H9 (cell line): ENCODE measurements at regions not wholly inside any gene's neighbourhood (a gene's known extent, or its start where the extent isn't known, plus 50 kb on each side); places are given as distances from the start of the nearest gene placed in this dataset.

Experiments used
- DNase-seq: peaks from one replicate; pipeline ENCODE4 v3.0.0-alpha.2; 2017
- H2AFZ ChIP-seq: one replicate; pipeline ENCODE4 v1.6.1; 2013; ENCODE audit warnings: mild to moderate bottlenecking, low read length, control low read depth, moderate library complexity
- H2AK5ac ChIP-seq: 2 replicates; pipeline ENCODE4 v1.6.1; 2013; ENCODE audit warnings: low read length, control low read depth, mixed read lengths; ENCODE audit not compliant: insufficient read length
- H2BK120ac ChIP-seq: one replicate; pipeline ENCODE4 v1.6.1; 2013; ENCODE audit warnings: low read depth, mild to moderate bottlenecking, low read length, control low read depth, inconsistent platforms; ENCODE audit not compliant: poor library complexity, severe bottlenecking
- H2BK12ac ChIP-seq: 2 replicates; pipeline ENCODE4 v1.6.1; 2013; ENCODE audit warnings: low read length, control low read depth, mixed read lengths, low read depth; ENCODE audit not compliant: insufficient read length
- H2BK15ac ChIP-seq: 2 replicates; pipeline ENCODE4 v1.6.1; 2013; ENCODE audit warnings: low read depth, low read length, control low read depth
- H2BK20ac ChIP-seq: one replicate; pipeline ENCODE4 v1.6.1; 2013; ENCODE audit warnings: low read depth, mild to moderate bottlenecking, low read length, control low read depth, inconsistent platforms; ENCODE audit not compliant: poor library complexity, severe bottlenecking
- H2BK5ac ChIP-seq: 2 replicates; pipeline ENCODE4 v1.6.1; 2013; ENCODE audit warnings: low read length, control low read depth, mixed read lengths; ENCODE audit not compliant: insufficient read length
- H3K14ac ChIP-seq: 2 replicates; pipeline ENCODE4 v1.6.1; 2013; ENCODE audit warnings: low read length, control low read depth; ENCODE audit not compliant: insufficient read depth
- H3K18ac ChIP-seq: 2 replicates; pipeline ENCODE4 v1.6.1; 2013; ENCODE audit warnings: low read depth, mild to moderate bottlenecking, mixed read lengths, low read length, control low read depth; ENCODE audit not compliant: insufficient read length
- H3K23ac ChIP-seq: 2 replicates; pipeline ENCODE4 v1.6.1; 2013; ENCODE audit warnings: low read length, control low read depth, mixed read lengths, low read depth; ENCODE audit not compliant: insufficient read length
- H3K23me2 ChIP-seq: 2 replicates; pipeline ENCODE4 v1.6.1; 2013; ENCODE audit warnings: low read depth, mild to moderate bottlenecking, mixed read lengths, low read length, control low read depth; ENCODE audit not compliant: insufficient read length, poor library complexity, severe bottlenecking
- H3K27ac ChIP-seq: 2 replicates; pipeline ENCODE4 v1.5.1; 2013; ENCODE audit warnings: low read length, control low read depth, mixed read lengths, low read depth; ENCODE audit not compliant: insufficient read length
- H3K27me3 ChIP-seq: 2 replicates; pipeline ENCODE4 v1.6.1; 2013; ENCODE audit warnings: low read length, control low read depth, inconsistent platforms; ENCODE audit not compliant: insufficient read depth
- H3K4ac ChIP-seq: 2 replicates; pipeline ENCODE4 v1.6.1; 2013; ENCODE audit warnings: low read depth, mild to moderate bottlenecking, control low read depth, inconsistent platforms, low read length, moderate library complexity
- H3K4me1 ChIP-seq: 2 replicates; pipeline ENCODE4 v1.6.1; 2013; ENCODE audit warnings: low read length, control low read depth, inconsistent platforms; ENCODE audit not compliant: insufficient read depth
- H3K4me2 ChIP-seq: 2 replicates; pipeline ENCODE4 v1.6.1; 2013; ENCODE audit warnings: low read length, control low read depth, mixed read lengths; ENCODE audit not compliant: insufficient read length, insufficient read depth
- H3K56ac ChIP-seq: 2 replicates; pipeline ENCODE4 v1.6.1; 2013; ENCODE audit warnings: low read depth, mild to moderate bottlenecking, mixed read lengths, low read length, control low read depth; ENCODE audit not compliant: insufficient read length
- H3K79me1 ChIP-seq: 2 replicates; pipeline ENCODE4 v1.6.1; 2013; ENCODE audit warnings: low read depth, mild to moderate bottlenecking, moderate library complexity, low read length, control low read depth, inconsistent platforms; ENCODE audit not compliant: insufficient read depth, poor library complexity, severe bottlenecking
- H3K79me2 ChIP-seq: 2 replicates; pipeline ENCODE4 v1.6.1; 2013; ENCODE audit warnings: low read length, control low read depth, inconsistent platforms; ENCODE audit not compliant: insufficient read depth
- H3K9ac ChIP-seq: 2 replicates; pipeline ENCODE4 v1.6.1; 2013; ENCODE audit warnings: low read length, control low read depth, mixed read lengths; ENCODE audit not compliant: insufficient read length; ENCODE audit errors: extremely low read depth
- H3K9me3 ChIP-seq: one replicate; pipeline ENCODE4 v1.6.1; 2013; ENCODE audit warnings: low read depth, low read length, inconsistent platforms; ENCODE audit not compliant: control insufficient read depth
- H3T11ph ChIP-seq: one replicate; pipeline ENCODE4 v1.6.1; 2013; ENCODE audit warnings: mild to moderate bottlenecking, low read length, control low read depth, inconsistent platforms
- H4K20me1 ChIP-seq: one replicate; pipeline ENCODE4 v1.6.1; 2013; ENCODE audit not compliant: control insufficient read depth, insufficient read length, insufficient read depth
- H4K5ac ChIP-seq: 2 replicates; pipeline ENCODE4 v1.6.1; 2013; ENCODE audit warnings: low read depth, mild to moderate bottlenecking, mixed read lengths, low read length, control low read depth; ENCODE audit not compliant: insufficient read length
- H4K8ac ChIP-seq: replicated peaks from 2 replicates; pipeline ENCODE4 v1.6.1; 2013; ENCODE audit warnings: low read length, control low read depth, mixed read lengths, low read depth; ENCODE audit not compliant: insufficient read length
- H4K91ac ChIP-seq: 2 replicates; pipeline ENCODE4 v1.6.1; 2013; ENCODE audit warnings: low read depth, mild to moderate bottlenecking, moderate library complexity, mixed read lengths, low read length, control low read depth; ENCODE audit not compliant: insufficient read length
- H3K27ac Mint-ChIP-seq, 3 experiments: 2 replicates in 2 of 3; 3 replicates in 1 of 3; pipeline ENCODE4 v1.8.0; 2020 to 2021; ENCODE audit warnings: mixed read lengths in 3 of 3, mild to moderate bottlenecking in 1 of 3, moderate library complexity in 1 of 3
- H3K27me3 Mint-ChIP-seq: 2 replicates; pipeline ENCODE4 v1.8.0; 2021; ENCODE audit warnings: low read depth, mild to moderate bottlenecking, moderate library complexity, mixed read lengths
- H3K36me3 Mint-ChIP-seq, 3 experiments: 2 replicates in 2 of 3; 3 replicates in 1 of 3; pipeline ENCODE4 v1.8.0; 2020 to 2021; ENCODE audit warnings: low read depth in 3 of 3, mixed read lengths in 3 of 3; ENCODE audit not compliant: insufficient read depth in 1 of 3
- H3K4me1 Mint-ChIP-seq, 2 experiments: 2 replicates each; pipeline ENCODE4 v1.8.0; 2020; ENCODE audit warnings: mixed read lengths in 2 of 2
- H3K4me3 Mint-ChIP-seq, 2 experiments: 2 replicates in 1 of 2; 3 replicates in 1 of 2; pipeline ENCODE4 v1.8.0; 2020 to 2021; ENCODE audit warnings: mild to moderate bottlenecking in 2 of 2, mixed read lengths in 2 of 2, moderate library complexity in 1 of 2
- H3K9me3 Mint-ChIP-seq, 2 experiments: 2 replicates in 1 of 2; 3 replicates in 1 of 2; pipeline ENCODE4 v1.8.0; 2020; ENCODE audit warnings: mild to moderate bottlenecking in 2 of 2, mixed read lengths in 2 of 2, moderate library complexity in 1 of 2
- CTCF ChIP-seq: fragments of 200-600 bp; sonication (generic); conservative IDR thresholded peaks from 3 replicates; pipeline ENCODE4 v1.8.0; 2021; ENCODE audit warnings: antibody characterized with exemption, mild to moderate bottlenecking
- WGBS: extraction: QIAGEN DNeasy Blood & Tissue Kit; methylation state at CpG from one replicate; pipeline ENCODE4 v1.1.7; 2013; ENCODE audit warnings: missing lambda C conversion rate, low lambda C conversion rate, mixed read lengths; ENCODE audit not compliant: insufficient read length; ENCODE audit errors: extremely low coverage; 5-methylcytosine and 5-hydroxymethylcytosine counted together

- H3K27ac Mint-ChIP-seq = no peak overlapping the region
- Histone ChIP-seq H3K18ac (no peak overlapping the region), H2AFZ (no peak overlapping the region), H3K56ac (no peak overlapping the region), H3K9me3 (no peaks in the 10 kb centered on the region), H4K20me1 (no peaks in the 10 kb centered on the region), H4K8ac (no peak overlapping the region), H2BK15ac (no peak overlapping the region), H3T11ph (no peak overlapping the region), H4K5ac (no peak overlapping the region), H3K23ac (no peak overlapping the region), H3K27me3 (no peaks in the 10 kb centered on the region), H3K23me2 (no peaks in the 10 kb centered on the region), H3K79me1 (no peaks in the 10 kb centered on the region), H3K27ac (no peak overlapping the region), H3K14ac (no peak overlapping the region), H3K79me2 (no peaks in the 10 kb centered on the region), H3K4ac (no peak overlapping the region), H3K9ac (no peak overlapping the region), H2BK20ac (no peak overlapping the region), H2BK120ac (no peak overlapping the region), H3K4me2 (no peak overlapping the region), H2BK5ac (no peak overlapping the region), H4K91ac (no peak overlapping the region), H2BK12ac (no peak overlapping the region), H2AK5ac (no peak overlapping the region), H3K4me1 (no peaks in the 10 kb centered on the region)
- whole genome bisulfite sequencing = no CpG with 5 or more reads among the region's 1 CpG
- no peaks in the 10 kb centered on the region; the same call in 1 of the 2 replicates for H3K27me3 Mint-ChIP-seq
- H3K4me1 Mint-ChIP-seq = peaks cover 0 to 4% of the 10 kb centered on the region in 2 experiments; a peak in 2 of 4 replicates
- no peak for DNase-seq
- H3K4me3 Mint-ChIP-seq = no peak overlapping the region
- H3K9me3 Mint-ChIP-seq = no peaks in the 10 kb centered on the region
- TF ChIP-seq CTCF = no peak
- H3K36me3 Mint-ChIP-seq = no peaks in the 10 kb centered on the region
Observed at GRCh38 chr17:70769956-70770355, 600.6 kb downstream of the KCNJ2 start.
